ENCODE measurements at regions not wholly inside any gene's neighbourhood (a gene's known extent, or its start where the extent isn't known, plus 50 kb on each side); places are given as distances from the start of the nearest gene placed in this dataset.

DNA sequence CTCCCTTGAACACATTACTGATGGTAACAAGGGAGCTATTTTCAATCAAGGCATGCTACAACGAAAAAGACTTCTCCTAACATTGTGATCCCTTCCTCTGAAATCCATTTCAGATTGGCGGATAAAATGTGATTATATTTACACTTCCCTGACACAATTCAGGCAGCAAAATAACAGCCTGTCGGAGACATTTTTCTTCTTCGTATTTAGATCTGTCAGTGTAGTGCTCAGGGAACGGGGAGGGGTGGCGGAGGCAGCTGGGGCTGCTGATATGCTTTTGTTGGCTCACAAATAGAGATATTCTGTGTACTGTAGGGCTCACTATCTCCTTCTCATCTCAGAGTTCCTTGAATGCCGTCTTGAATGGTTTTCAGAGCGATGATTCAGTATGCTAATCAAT, 1261.7 kb upstream of the AUTS2 start:
- H3K9me3 ChIP-seq (ENCODE audit: insufficient read depth, low read length, severe bottlenecking), result peaks cover 3% of the 10 kb centered on the region
- H3K4me2 ChIP-seq (ENCODE audit: insufficient read depth, low read length), result no peak overlapping the region
- DNase-seq, result no peak
- no peak overlapping the region for H3K27ac ChIP-seq (ENCODE audit: low read length)
- H3K79me2 ChIP-seq (ENCODE audit: insufficient read depth, low read length), result no peaks in the 10 kb centered on the region
- no peak overlapping the region for H3K4me3 ChIP-seq (ENCODE audit: low read depth in 1 of 2, low read length in 2 of 2)
- H3K9ac ChIP-seq (ENCODE audit: low read depth, low read length), result no peak overlapping the region
- H3K36me3 ChIP-seq (ENCODE audit: insufficient read depth, low read length), result no peaks in the 10 kb centered on the region
- H2AFZ ChIP-seq (ENCODE audit: low read depth, low read length), result no peak overlapping the region
- TF ChIP-seq, protein P1, sequence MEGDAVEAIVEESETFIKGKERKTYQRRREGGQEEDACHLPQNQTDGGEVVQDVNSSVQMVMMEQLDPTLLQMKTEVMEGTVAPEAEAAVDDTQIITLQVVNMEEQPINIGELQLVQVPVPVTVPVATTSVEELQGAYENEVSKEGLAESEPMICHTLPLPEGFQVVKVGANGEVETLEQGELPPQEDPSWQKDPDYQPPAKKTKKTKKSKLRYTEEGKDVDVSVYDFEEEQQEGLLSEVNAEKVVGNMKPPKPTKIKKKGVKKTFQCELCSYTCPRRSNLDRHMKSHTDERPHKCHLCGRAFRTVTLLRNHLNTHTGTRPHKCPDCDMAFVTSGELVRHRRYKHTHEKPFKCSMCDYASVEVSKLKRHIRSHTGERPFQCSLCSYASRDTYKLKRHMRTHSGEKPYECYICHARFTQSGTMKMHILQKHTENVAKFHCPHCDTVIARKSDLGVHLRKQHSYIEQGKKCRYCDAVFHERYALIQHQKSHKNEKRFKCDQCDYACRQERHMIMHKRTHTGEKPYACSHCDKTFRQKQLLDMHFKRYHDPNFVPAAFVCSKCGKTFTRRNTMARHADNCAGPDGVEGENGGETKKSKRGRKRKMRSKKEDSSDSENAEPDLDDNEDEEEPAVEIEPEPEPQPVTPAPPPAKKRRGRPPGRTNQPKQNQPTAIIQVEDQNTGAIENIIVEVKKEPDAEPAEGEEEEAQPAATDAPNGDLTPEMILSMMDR (IDR thresholded peaks at IDR 0.05; ENCODE audit: borderline replicate concordance, extremely low read depth, low read length, poor library complexity, severe bottlenecking), result no peak
- no peak for TF ChIP-seq EZH2 (IDR thresholded peaks at IDR 0.05; ENCODE audit: borderline replicate concordance, low read depth, low read length, severe bottlenecking)
- H4K20me1 ChIP-seq (ENCODE audit: insufficient read depth, low read length), result no peaks in the 10 kb centered on the region
- no peak for ATAC-seq (ENCODE audit: insufficient read depth, low read depth)
- no peaks in the 10 kb centered on the region for H3K4me1 ChIP-seq (ENCODE audit: insufficient read depth, low read length)
- no peaks in the 10 kb centered on the region for H3K27me3 ChIP-seq (ENCODE audit: insufficient read depth, low read length, poor library complexity)

DNA sequence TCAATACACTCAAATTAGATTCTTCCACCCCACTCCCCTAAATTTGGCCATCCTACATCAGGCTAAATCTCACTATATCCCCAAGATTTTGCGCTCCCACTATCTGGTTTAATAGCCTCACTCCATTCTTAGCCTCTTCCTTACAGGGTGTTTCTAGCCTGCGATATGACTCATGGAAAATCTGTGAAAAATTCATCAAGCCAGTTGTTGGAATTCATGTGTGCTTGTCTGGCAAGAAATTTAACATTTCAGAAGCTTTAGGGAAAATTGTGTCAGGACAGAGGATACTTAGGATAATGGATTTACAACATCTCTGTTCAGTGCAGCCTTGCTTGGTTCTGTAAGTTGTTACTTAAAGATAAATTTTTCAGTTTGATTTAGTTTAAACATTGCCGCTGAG, 1249.9 kb upstream of the AUTS2 start:
- Histone ChIP-seq H3K79me2 (ENCODE audit: insufficient read depth, low read length) (no peaks in the 10 kb centered on the region), H3K4me1 (ENCODE audit: insufficient read depth, low read length) (no peaks in the 10 kb centered on the region), H3K9me3 (ENCODE audit: insufficient read depth, low read length, severe bottlenecking) (no peaks in the 10 kb centered on the region), H3K4me2 (ENCODE audit: insufficient read depth, low read length) (no peak overlapping the region), H2AFZ (ENCODE audit: low read depth, low read length) (no peak overlapping the region), H3K4me3 (ENCODE audit: low read depth in 1 of 2, low read length in 2 of 2) (no peak overlapping the region), H3K27me3 (ENCODE audit: insufficient read depth, low read length, poor library complexity) (no peaks in the 10 kb centered on the region), H4K20me1 (ENCODE audit: insufficient read depth, low read length) (no peaks in the 10 kb centered on the region), H3K9ac (ENCODE audit: low read depth, low read length) (no peak overlapping the region), H3K27ac (ENCODE audit: low read length) (no peak overlapping the region), H3K36me3 (ENCODE audit: insufficient read depth, low read length) (no peaks in the 10 kb centered on the region)
- no peak for ATAC-seq (ENCODE audit: insufficient read depth, low read depth)
- DNase-seq, result no peak
- TF ChIP-seq EZH2 (IDR thresholded peaks at IDR 0.05; ENCODE audit: borderline replicate concordance, low read depth, low read length, severe bottlenecking), result no peak
- TF ChIP-seq, protein P1 (IDR thresholded peaks at IDR 0.05; ENCODE audit: borderline replicate concordance, extremely low read depth, low read length, poor library complexity, severe bottlenecking), result no peak

DNA sequence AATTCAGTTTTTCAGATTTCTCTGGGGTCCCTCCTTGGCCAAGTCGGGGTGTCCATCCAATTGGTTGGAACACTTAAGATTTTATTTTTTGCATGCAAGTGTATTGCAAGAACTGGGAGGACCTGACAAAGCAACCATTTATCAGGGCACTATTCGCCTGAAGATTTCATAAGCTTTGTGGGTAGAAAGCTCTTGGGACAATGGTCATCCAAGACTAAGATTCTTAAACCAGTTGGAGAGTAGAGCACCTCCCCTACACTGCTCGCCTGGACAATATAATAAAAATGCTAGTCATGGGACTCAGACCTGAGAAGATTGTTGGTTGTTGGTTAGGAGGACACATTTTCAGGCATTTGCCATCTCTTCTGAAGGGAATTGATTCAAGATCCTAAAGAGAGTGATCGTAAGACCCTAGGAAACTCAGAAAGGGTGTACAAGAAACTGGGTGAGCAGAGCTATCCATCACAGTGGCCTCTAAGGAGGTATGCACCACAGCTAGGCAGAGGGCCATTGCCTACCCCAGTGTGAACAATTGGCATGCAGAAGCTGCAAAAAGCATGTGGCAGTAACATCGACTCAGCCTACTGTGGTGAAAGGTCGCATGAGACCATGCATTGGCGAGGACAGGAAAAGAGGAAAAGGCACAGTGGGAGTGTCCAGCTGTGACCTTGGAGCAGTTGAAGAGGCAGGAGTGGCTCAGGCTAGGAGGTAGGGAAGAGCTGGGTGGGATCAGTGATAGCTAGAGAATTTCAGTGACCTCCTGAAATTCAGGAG, 1235.3 kb upstream of the AUTS2 start:
- DNase-seq (no peak), ATAC-seq (ENCODE audit: insufficient read depth, low read depth) (no peak)
- Histone ChIP-seq H3K9me3 (ENCODE audit: insufficient read depth, low read length, severe bottlenecking) (no peaks in the 10 kb centered on the region), H3K4me3 (ENCODE audit: low read depth in 1 of 2, low read length in 2 of 2) (no peak overlapping the region), H3K9ac (ENCODE audit: low read depth, low read length) (no peak overlapping the region), H3K4me1 (ENCODE audit: insufficient read depth, low read length) (no peaks in the 10 kb centered on the region), H3K4me2 (ENCODE audit: insufficient read depth, low read length) (no peak overlapping the region), H3K27ac (ENCODE audit: low read length) (no peak overlapping the region), H3K79me2 (ENCODE audit: insufficient read depth, low read length) (no peaks in the 10 kb centered on the region), H4K20me1 (ENCODE audit: insufficient read depth, low read length) (no peaks in the 10 kb centered on the region), H3K27me3 (ENCODE audit: insufficient read depth, low read length, poor library complexity) (no peaks in the 10 kb centered on the region), H3K36me3 (ENCODE audit: insufficient read depth, low read length) (no peaks in the 10 kb centered on the region), H2AFZ (ENCODE audit: low read depth, low read length) (no peak overlapping the region)
- TF ChIP-seq, protein P1 (IDR thresholded peaks at IDR 0.05; ENCODE audit: borderline replicate concordance, extremely low read depth, low read length, poor library complexity, severe bottlenecking), result no peak
- no peak for TF ChIP-seq EZH2 (IDR thresholded peaks at IDR 0.05; ENCODE audit: borderline replicate concordance, low read depth, low read length, severe bottlenecking)

All from DND-41 (cell line).